A673 (cell line): ENCODE measurements at regions not wholly inside any gene's neighbourhood (a gene's known extent, or its start where the extent isn't known, plus 50 kb on each side); places are given as distances from the start of the nearest gene placed in this dataset.

Experiments used
- BruUV-seq: library from RNA; stranded (reverse); fragments of 400-500 nt; replicated peaks from 2 replicates; lab custom pipeline; 2021; lab: Mats Ljungman, UMichigan
- CTCF ChIA-PET: fragments of 300-600 bp; sonication (Branson Sonifier 250); formaldehyde crosslinking; loops from one replicate; lab custom pipeline; 2022; ENCODE audit warnings: antibody characterized with exemption; lab: Charles Lee
- POLR2A ChIA-PET: fragments of 300-600 bp; sonication (Branson Sonifier 250); formaldehyde crosslinking; loops from one replicate; lab custom pipeline; 2022; ENCODE audit warnings: antibody characterized with exemption; ENCODE audit not compliant: low non-redundant PET; lab: Charles Lee
- DNase-seq: peaks from one replicate; pipeline ENCODE4 v3.0.0-alpha.2; 2015; ENCODE audit warnings: low spot score
- H3K27ac ChIP-seq: fragments of 200-600 bp; sonication (generic); 2 replicates; pipeline ENCODE4 v1.5.1; 2016; ENCODE audit warnings: mixed run types, low read depth, mild to moderate bottlenecking, mixed read lengths, antibody characterized with exemption, low read length; ENCODE audit not compliant: poor library complexity, severe bottlenecking
- H3K27me3 ChIP-seq: fragments of 200-600 bp; sonication (generic); replicated peaks from 2 replicates; pipeline ENCODE4 v1.6.1; 2017; ENCODE audit warnings: mixed run types, low read depth, mild to moderate bottlenecking, mixed read lengths, antibody characterized with exemption, low read length; ENCODE audit not compliant: insufficient read depth, poor library complexity
- H3K36me3 ChIP-seq: fragments of 200-600 bp; sonication (generic); 2 replicates; pipeline ENCODE4 v1.6.1; 2016; ENCODE audit warnings: mixed run types, mild to moderate bottlenecking, mixed read lengths, antibody characterized with exemption, low read length; ENCODE audit not compliant: insufficient read depth, poor library complexity, severe bottlenecking
- H3K4me1 ChIP-seq: fragments of 200-600 bp; sonication (generic); 2 replicates; pipeline ENCODE4 v1.6.1; 2017; ENCODE audit warnings: mixed run types, mild to moderate bottlenecking, mixed read lengths, antibody characterized with exemption, low read length; ENCODE audit not compliant: insufficient read depth, poor library complexity, severe bottlenecking
- H3K4me3 ChIP-seq: fragments of 200-600 bp; sonication (generic); 2 replicates; pipeline ENCODE4 v1.5.1; 2016; ENCODE audit warnings: low read depth, mixed run types, mild to moderate bottlenecking, mixed read lengths, low read length; ENCODE audit not compliant: poor library complexity, severe bottlenecking
- H3K9me3 ChIP-seq: fragments of 200-600 bp; sonication (generic); 2 replicates; pipeline ENCODE4 v1.6.1; 2016; ENCODE audit warnings: mixed run types, low read depth, mild to moderate bottlenecking, mixed read lengths, antibody characterized with exemption, low read length; ENCODE audit not compliant: poor library complexity, severe bottlenecking
- CTCF ChIP-seq: fragments of 300-800, 200-600 bp; sonication (generic); conservative IDR thresholded peaks from 2 replicates; pipeline ENCODE4 v1.5.1; 2017; ENCODE audit warnings: low read depth, mild to moderate bottlenecking, antibody characterized with exemption, low read length, moderate library complexity, mixed read lengths
- EZH2 ChIP-seq: fragments of 200-600 bp; sonication (generic); IDR thresholded peaks from 2 replicates; pipeline ENCODE4 v1.6.1; 2017; ENCODE audit warnings: borderline replicate concordance, low read depth, mild to moderate bottlenecking, mixed read lengths, antibody characterized with exemption, low read length; ENCODE audit not compliant: poor library complexity, severe bottlenecking
- intact Hi-C: fragments of 100-400 bp; cut with micrococcal nuclease; formaldehyde crosslinking; loops from one replicate; pipeline ENCODE4 v1.10.0; 2022; ENCODE audit not compliant: unreplicated experiment

DNA sequence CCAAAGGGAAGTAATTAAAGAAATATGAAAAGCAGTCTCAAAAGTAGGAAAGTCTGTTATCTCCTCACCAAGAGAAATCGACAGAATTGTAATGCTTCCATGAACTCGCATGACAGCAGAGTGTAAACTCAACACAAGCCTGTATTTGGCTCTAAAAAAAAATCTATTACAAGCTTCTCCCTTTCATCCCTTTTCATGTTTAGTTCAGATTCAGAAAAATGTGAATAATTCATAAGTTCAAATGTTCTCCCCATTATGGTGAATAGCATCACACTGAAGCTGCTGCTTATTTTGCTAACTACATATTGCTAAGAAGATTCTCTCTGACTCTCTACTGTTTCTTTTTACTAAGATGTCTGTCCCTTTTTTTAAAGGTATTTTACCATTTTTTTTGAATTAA, 910.3 kb upstream of the MBL2 start:
- TF ChIP-seq CTCF (no peak), EZH2 (no peak)
- ChIA-PET POLR2A (no interaction called here), CTCF (no interaction called here)
- Histone ChIP-seq H3K9me3 (peaks cover 13% of the 10 kb centered on the region), H3K27ac (no peak overlapping the region), H3K4me1 (no peaks in the 10 kb centered on the region), H3K4me3 (no peak overlapping the region), H3K27me3 (no peaks in the 10 kb centered on the region), H3K36me3 (no peaks in the 10 kb centered on the region)
- intact Hi-C loops, result no loop called here
- BruUV-seq, result no TSS peak
- DNase-seq, result no peak

GRCh38 chr10:53682458-53682857, 909.9 kb upstream of the MBL2 start:
- intact Hi-C loops, result no loop called here
- ChIA-PET CTCF (no interaction called here), POLR2A (no interaction called here)

GRCh38 chr10:53679666-53680065, 907.1 kb upstream of the MBL2 start:
- Histone ChIP-seq H3K9me3 (peaks cover 22% of the 10 kb centered on the region), H3K27ac (no peak overlapping the region), H3K27me3 (no peaks in the 10 kb centered on the region), H3K4me1 (no peaks in the 10 kb centered on the region), H3K4me3 (no peak overlapping the region), H3K36me3 (no peaks in the 10 kb centered on the region)
- ChIA-PET POLR2A (no interaction called here), CTCF (no interaction called here)
- intact Hi-C loops, result no loop called here
- no peak for TF ChIP-seq EZH2
- no peak for DNase-seq
- no TSS peak for BruUV-seq

More at GRCh38 chr10:53682458-53682857, 909.9 kb upstream of the MBL2 start:
- TF ChIP-seq CTCF (no peak), EZH2 (no peak)
- no TSS peak for BruUV-seq
- Histone ChIP-seq H3K9me3 (peaks cover 15% of the 10 kb centered on the region), H3K27me3 (no peaks in the 10 kb centered on the region), H3K4me1 (no peaks in the 10 kb centered on the region), H3K36me3 (no peaks in the 10 kb centered on the region), H3K4me3 (no peak overlapping the region), H3K27ac (no peak overlapping the region)
- DNase-seq, result no peak

DNA sequence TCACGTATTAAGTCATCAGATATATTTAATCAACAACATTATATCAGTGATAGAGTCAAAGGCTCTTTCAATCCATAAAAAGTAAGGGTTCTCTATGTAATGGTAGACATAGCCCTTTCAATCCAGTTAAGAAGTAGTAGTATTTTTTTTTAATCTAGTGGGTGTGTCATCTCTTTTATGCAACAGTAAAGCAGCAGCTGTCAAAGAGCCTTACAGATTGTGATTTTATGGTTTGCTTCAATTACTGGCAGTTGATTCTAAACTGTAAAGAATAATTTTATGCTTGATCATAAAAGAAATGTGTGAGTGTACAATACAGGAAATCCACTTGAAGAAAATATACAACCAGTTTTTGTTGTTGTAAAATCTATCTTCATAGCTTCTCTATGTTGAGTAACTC, 902.6 kb upstream of the MBL2 start:
- CTCF ChIA-PET, result no interaction called here

More for the DNA sequence above, 902.6 kb upstream of the MBL2 start:
- no peak overlapping the region for H3K27ac ChIP-seq
- H3K4me1 ChIP-seq, result no peaks in the 10 kb centered on the region
- peaks cover 13% of the 10 kb centered on the region for H3K9me3 ChIP-seq
- intact Hi-C loops, result no loop called here
- H3K4me3 ChIP-seq, result no peak overlapping the region
- no peaks in the 10 kb centered on the region for H3K36me3 ChIP-seq
- no peaks in the 10 kb centered on the region for H3K27me3 ChIP-seq
- no peak for DNase-seq
- POLR2A ChIA-PET, result no interaction called here
- no TSS peak for BruUV-seq
- TF ChIP-seq CTCF, result no peak
- TF ChIP-seq EZH2, result no peak
